GM19397 (cell line): ENCODE measurements at regions not wholly inside any gene's neighbourhood (a gene's known extent, or its start where the extent isn't known, plus 50 kb on each side); places are given as distances from the start of the nearest gene placed in this dataset.

Experiments used
- ATAC-seq: cut with Tn5 transposase; IDR thresholded peaks from one replicate; pipeline ENCODE4 v1.9.1; 2021; ENCODE audit warnings: mild to moderate bottlenecking, moderate library complexity; ENCODE audit not compliant: unreplicated experiment

DNA sequence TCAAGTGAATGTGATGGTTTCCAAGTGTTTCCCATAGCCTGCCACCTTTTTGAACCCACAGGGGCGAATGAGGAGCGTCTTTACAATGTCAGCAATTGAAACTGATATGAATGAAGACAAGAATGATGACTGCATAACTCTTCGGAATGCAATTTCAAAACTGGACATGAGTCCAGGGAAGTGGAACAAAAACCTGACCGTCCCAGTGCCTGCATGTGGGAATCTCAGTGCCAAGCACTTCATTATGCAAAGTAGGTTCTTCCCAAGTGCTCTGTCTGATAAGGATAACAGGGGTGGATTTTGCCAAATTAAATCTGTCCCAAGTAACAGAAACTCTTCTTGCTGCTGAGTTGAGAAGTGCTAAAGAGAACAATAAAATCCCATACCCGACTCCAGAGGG lies 243.8 kb upstream of the ADAMTS16 start:
- ATAC-seq, result no peak

GRCh38 chr5:4901305-4901811 lies 238.8 kb upstream of the ADAMTS16 start:
- ATAC-seq, result no peak

GRCh38 chr5:4901924-4902323 lies 238.2 kb upstream of the ADAMTS16 start:
- ATAC-seq, result no peak

DNA sequence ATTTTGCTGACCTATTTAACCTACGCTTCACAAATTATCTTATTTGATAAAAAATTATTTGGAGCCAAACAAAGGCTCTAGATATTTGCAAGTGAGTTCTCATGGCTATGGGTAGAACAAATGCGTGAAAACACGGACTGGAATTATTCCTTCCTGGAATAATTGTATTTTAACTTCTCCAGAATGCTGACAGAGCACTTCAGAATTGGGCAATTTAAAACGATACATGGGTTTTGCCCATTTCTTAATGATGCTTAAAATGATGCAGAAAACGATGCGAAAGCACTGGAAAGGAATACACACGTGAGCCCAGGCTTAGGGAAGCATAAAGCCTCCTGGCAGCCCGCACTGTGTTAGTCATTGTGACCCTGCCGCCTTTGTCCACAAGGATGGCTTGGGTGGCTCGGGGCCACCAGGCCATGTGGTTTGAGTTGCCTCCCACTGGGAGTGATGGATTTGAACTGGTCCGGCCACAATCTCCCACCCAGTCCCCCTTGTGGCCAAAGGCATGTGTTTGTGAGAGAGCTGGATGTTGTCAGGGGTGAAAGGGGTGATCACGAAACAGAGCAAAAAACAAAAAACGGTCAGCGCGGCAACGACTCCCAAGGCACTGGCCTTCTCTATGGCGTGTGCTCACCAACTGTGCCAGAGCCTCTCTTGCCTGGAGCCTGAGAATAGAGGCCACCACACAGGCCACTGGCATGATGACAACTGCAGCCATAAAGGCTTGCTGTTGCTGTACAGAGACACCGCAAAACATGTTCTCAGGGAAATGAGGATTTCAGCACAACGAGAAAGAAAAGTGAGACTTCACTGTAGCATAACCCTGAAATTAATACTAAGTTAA lies 234.2 kb upstream of the ADAMTS16 start:
- ATAC-seq, result no peak

- ATAC-seq, result no peak
Measured at GRCh38 chr5:4906786-4907185, 233.3 kb upstream of the ADAMTS16 start.

DNA sequence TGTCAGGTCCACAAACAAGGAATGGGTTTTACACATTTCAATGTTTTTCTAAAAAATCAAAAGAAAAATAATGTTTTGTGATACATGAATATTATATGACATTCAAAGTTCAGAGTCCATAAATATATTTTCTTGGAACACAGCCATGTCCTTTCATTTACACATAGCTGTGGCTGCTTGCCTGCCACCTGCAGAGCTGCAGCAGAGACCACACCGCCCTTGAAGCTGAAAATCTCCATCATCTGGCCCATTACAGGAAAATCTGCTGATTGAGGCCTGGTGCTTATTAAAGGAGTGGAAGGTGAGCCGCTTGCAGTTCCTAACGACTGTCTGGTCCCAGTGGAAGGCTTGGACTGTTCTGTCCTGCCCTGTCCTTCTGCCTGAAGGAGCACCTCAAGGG lies 232.6 kb upstream of the ADAMTS16 start:
- ATAC-seq, result no peak

- no peak for ATAC-seq
Measured at GRCh38 chr5:4909086-4909485, 231.0 kb upstream of the ADAMTS16 start.

GRCh38 chr5:4911646-4912403 lies 228.3 kb upstream of the ADAMTS16 start:
- no peak for ATAC-seq

GRCh38 chr5:4921929-4922328 lies 218.2 kb upstream of the ADAMTS16 start:
- no peak for ATAC-seq

- no peak for ATAC-seq
Measured at GRCh38 chr5:4924577-4924976, 215.6 kb upstream of the ADAMTS16 start.

GRCh38 chr5:4927097-4927496 lies 213.0 kb upstream of the ADAMTS16 start:
- no peak for ATAC-seq

- ATAC-seq, result no peak
Measured at GRCh38 chr5:4928409-4928808, 211.7 kb upstream of the ADAMTS16 start.

DNA sequence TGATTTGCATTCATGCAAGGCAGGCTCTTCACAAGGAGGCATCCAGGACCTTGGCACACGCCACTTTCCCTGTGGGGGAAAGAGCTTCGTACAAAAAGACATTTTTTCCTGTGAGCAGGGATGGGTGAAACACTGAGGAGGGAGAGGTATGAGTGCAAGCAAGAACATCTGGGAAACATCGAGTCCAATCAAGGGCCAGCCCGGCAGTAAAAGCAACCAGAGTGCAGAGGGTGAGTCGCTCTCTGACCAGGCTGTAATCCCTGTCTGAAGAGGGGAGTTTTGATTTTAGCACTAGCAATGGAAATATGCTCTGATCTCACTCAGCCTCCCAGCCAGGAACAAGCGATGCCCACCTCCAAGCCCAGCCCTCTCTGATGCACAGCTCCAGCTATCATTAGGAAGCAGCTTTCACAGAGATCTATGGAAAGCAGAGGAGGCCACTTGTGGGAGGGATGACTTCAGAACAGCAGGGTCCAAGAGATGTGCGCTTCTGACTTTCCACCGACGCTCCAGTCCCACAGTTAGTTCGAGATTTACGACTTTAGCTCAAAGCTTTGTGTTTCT lies 211.0 kb upstream of the ADAMTS16 start:
- no peak for ATAC-seq

GRCh38 chr5:4939042-4939781 lies 200.9 kb upstream of the ADAMTS16 start:
- ATAC-seq, result no peak

GRCh38 chr5:4941161-4941560 lies 199.0 kb upstream of the ADAMTS16 start:
- no peak for ATAC-seq

- peak; percentile 58 for ATAC-seq
Measured at GRCh38 chr5:4941957-4942830, 197.9 kb upstream of the ADAMTS16 start.

DNA sequence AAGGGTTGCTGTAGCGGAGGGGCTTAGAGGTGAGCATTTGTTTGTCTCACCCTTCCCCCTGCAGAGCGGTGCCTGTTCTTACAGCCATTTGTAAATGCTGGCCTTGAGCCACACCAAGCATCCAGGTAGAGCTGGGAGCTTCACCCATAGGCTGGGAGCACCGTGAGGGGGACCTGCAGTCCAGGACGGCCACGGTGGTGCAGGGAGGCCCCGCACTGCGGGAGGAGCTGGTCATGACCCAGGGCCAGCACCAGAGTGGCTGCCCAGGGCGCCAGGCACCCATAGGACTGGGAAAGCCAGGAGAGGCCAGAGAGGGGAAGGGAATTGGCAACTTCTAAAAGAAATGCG lies 197.3 kb upstream of the ADAMTS16 start:
- ATAC-seq, result no peak

GRCh38 chr5:4945296-4945695 lies 194.8 kb upstream of the ADAMTS16 start:
- no peak for ATAC-seq

GRCh38 chr5:4947106-4947505 lies 193.0 kb upstream of the ADAMTS16 start:
- no peak for ATAC-seq

DNA sequence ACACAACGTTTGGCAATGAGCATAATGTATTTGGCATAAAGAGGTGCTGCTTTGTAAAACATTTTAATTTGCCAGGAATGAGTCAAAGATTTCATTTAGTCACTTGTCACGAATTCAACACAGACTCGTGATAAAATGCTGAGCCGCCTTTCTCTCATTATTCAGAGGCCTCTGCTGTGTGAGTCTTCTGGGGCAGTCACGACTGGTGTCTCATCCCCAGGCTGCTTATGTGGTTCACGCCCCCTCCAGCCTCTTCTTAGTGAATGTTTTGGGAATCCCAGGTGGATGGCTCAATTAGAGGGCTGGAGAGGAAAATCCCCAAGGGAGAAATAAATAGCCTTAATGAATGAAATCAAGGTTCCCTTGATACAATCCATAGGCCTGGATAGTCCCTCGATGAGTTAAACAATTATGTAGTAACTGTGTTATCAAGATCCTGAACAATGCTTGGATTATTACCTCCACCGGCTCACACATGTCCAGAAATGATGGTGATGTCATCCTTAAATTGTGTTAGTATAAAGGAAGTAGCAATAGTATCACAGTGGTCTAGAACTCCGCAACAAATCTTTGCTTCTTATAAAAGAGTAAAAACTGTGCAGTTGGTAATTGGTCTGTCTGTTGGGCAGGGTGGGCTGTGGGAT lies 192.1 kb upstream of the ADAMTS16 start:
- ATAC-seq, result no peak
